ENCODE measurements at regions not wholly inside any gene's neighbourhood (a gene's known extent, or its start where the extent isn't known, plus 50 kb on each side); places are given as distances from the start of the nearest gene placed in this dataset.

GRCh38 chr13:73449252-73449651, 390.4 kb downstream of the KLF5 start:
- TF ChIP-seq CTCF (IDR thresholded peaks at IDR 0.05; ENCODE audit: insufficient read depth, low read depth, low read length) = no peak
- TF ChIP-seq EZH2 (IDR thresholded peaks at IDR 0.05; ENCODE audit: insufficient read depth, low read length) = no peak
